ENCODE measurements at regions not wholly inside any gene's neighbourhood (a gene's known extent, or its start where the extent isn't known, plus 50 kb on each side); places are given as distances from the start of the nearest gene placed in this dataset.

DNA sequence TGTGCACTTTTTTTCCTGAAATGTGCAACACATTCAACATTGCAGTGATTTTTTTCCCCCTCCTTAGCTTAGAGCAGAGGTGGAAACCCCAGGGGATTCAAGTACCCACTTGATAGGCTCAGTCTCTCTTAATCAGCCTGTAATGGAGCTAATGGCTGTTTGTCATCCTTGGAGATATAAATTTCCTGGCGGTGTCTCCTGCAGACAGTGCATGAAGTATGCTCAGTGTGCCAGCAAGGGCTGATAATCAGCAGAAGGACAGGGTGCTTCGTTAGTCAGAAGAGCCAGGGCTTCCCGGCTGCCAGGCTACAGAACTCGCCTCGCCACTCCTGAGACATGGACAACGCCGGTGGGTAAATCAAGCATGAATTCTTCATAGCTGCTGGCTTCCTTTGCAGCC, 69.8 kb upstream of the PHACTR2 start:
- TF ChIP-seq, protein P1, sequence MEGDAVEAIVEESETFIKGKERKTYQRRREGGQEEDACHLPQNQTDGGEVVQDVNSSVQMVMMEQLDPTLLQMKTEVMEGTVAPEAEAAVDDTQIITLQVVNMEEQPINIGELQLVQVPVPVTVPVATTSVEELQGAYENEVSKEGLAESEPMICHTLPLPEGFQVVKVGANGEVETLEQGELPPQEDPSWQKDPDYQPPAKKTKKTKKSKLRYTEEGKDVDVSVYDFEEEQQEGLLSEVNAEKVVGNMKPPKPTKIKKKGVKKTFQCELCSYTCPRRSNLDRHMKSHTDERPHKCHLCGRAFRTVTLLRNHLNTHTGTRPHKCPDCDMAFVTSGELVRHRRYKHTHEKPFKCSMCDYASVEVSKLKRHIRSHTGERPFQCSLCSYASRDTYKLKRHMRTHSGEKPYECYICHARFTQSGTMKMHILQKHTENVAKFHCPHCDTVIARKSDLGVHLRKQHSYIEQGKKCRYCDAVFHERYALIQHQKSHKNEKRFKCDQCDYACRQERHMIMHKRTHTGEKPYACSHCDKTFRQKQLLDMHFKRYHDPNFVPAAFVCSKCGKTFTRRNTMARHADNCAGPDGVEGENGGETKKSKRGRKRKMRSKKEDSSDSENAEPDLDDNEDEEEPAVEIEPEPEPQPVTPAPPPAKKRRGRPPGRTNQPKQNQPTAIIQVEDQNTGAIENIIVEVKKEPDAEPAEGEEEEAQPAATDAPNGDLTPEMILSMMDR (IDR thresholded peaks at IDR 0.05; ENCODE audit: control insufficient read depth, insufficient read depth, low read depth, low read length, missing control alignments): no peak
- no peak for DNase-seq (ENCODE audit: low read depth)
- H3K4me3 ChIP-seq (ENCODE audit: control insufficient read depth, low read depth, low read length): no peak overlapping the region

DNA sequence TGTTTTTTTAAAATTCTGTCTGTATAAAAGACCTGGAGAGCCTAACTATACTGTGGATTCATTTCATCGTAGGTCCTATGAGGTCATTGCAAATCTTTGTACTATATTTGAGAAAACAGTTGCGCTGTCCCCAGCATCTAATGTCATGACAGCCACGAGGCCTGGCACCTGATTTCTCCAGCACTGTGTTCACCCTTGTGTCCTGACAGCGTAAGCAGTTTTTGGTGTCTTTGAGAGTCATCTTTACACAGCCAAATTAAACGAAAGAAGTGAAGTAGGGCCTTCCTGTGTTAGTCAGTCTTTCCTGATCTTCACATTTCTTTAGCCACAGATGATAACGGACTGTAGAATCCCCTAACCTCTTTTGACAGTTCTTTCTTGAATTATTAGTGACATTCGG, 70.6 kb upstream of the PHACTR2 start:
- TF ChIP-seq, protein P1 (IDR thresholded peaks at IDR 0.05; ENCODE audit: control insufficient read depth, insufficient read depth, low read depth, low read length, missing control alignments): no peak
- DNase-seq (ENCODE audit: low read depth): no peak
- no peak overlapping the region for H3K4me3 ChIP-seq (ENCODE audit: control insufficient read depth, low read depth, low read length)

DNA sequence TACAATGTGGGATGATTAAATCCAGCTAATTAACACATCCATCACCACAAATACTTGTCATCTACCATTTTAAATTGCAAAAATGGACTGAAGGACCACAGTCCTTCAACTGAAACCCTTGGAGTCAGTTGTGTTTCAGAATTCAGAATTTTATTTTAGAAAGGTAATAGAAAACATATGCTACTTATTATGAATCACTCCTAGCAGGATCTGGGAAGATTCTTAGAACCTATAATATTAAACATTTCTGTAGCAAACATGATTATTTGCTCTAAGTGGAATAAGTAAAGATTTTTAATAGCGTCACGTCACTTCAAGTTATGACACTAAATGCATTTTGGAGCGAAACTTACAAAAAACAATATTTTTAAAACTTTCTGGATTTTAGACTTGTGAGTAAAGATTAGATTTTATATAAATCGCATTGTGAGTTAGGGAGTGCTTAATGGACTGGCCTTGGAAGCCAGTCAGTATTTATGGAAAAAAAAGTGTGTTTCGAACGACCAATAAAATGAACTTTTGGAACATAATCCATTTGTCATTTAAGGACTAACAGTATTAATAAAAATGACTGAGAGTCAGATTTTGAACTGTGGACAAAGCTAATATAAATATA, 71.8 kb upstream of the PHACTR2 start:
- TF ChIP-seq, protein P1 (IDR thresholded peaks at IDR 0.05; ENCODE audit: control insufficient read depth, insufficient read depth, low read depth, low read length, missing control alignments): no peak
- no peak for DNase-seq (ENCODE audit: low read depth)
- H3K4me3 ChIP-seq (ENCODE audit: control insufficient read depth, low read depth, low read length): no peak overlapping the region

DNA sequence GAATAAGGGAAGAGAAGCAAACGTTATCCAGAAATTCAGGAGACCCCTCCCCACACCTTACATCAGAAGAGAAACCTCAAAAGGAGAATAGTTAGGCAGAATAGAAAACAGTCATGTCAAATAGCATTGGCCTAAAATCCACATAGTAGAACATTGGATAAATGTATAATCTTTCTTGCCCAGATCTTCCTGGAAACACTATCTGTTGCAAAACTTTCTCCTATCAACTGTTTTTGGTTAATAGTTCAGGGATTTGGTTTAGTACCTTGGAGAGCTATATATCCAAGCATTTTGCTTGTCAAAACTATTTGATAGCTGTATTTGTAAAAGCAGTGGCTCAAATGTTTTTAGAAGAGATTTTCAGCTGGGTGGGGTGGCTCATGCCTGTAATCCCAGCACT, 74.3 kb upstream of the PHACTR2 start:
- H3K4me3 ChIP-seq (ENCODE audit: control insufficient read depth, low read depth, low read length): no peak overlapping the region
- TF ChIP-seq, protein P1 (IDR thresholded peaks at IDR 0.05; ENCODE audit: control insufficient read depth, insufficient read depth, low read depth, low read length, missing control alignments): no peak
- no peak for DNase-seq (ENCODE audit: low read depth)

DNA sequence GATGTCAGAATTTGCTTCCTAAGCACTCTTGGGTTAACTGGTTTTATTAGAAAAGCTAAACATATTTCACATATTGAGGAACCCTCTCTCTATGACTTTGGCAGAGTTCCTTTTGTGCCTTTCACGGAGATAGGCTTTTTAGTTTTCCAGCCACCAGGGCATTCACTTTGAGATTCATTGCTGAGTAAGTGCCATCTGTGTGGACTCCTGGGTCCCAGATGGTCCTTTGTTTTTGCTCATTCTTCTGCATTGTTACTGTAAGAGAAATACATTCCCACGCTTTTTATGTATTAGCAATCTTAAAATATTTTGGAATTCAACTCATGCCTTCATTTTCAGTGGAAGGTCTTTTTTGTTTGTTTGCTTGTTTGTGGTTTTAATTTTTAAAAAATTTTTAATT, 76.3 kb upstream of the PHACTR2 start:
- no peak for DNase-seq (ENCODE audit: low read depth)
- no peak overlapping the region for H3K4me3 ChIP-seq (ENCODE audit: control insufficient read depth, low read depth, low read length)
- TF ChIP-seq, protein P1 (IDR thresholded peaks at IDR 0.05; ENCODE audit: control insufficient read depth, insufficient read depth, low read depth, low read length, missing control alignments): no peak

DNA sequence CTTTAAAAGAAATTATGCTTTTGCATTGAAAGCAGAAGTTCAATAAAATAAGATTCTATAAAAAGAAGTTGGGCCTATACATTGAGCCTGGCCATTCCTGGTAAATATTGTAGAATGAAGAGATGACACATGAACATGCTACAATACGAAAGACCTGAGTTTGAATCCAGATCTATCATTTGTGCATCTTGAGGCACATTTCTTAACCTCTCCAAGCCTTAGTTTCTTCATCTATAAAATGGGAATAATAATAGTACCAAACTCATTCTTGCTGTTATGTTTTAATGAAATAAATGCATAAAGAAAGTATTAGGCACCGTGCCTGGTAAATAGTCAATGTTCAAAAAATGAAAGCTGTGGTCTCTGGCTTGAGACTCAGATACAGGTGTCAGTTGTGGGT, 76.9 kb upstream of the PHACTR2 start:
- TF ChIP-seq, protein P1 (IDR thresholded peaks at IDR 0.05; ENCODE audit: control insufficient read depth, insufficient read depth, low read depth, low read length, missing control alignments): no peak

More for the DNA sequence above, 76.9 kb upstream of the PHACTR2 start:
- DNase-seq (ENCODE audit: low read depth): no peak
- H3K4me3 ChIP-seq (ENCODE audit: control insufficient read depth, low read depth, low read length): no peak overlapping the region
